GM12878 (cell line): ENCODE measurements at regions not wholly inside any gene's neighbourhood (a gene's known extent, or its start where the extent isn't known, plus 50 kb on each side); places are given as distances from the start of the nearest gene placed in this dataset.

Experiments
- ATAC-seq: fragments of 200-7000 bp; cut with Tn5 transposase; 3 replicates; pipeline ENCODE4 v1.9.1; 2020; ENCODE audit warnings: mild to moderate bottlenecking, moderate library complexity
- BruUV-seq: library from RNA; stranded (reverse); fragments of 400-500 nt; replicated peaks from 2 replicates; lab custom pipeline; 2021; lab: Mats Ljungman, UMichigan
- CTCF ChIA-PET: fragments of 300-600 bp; sonication (Branson Sonifier 250); formaldehyde crosslinking; extraction: SDS; loops from one replicate; lab custom pipeline; 2021; ENCODE audit warnings: inconsistent platforms; lab: Yijun Ruan, JAX
- POLR2A ChIA-PET: fragments of 350-600 bp; formaldehyde crosslinking; extraction: SDS; loops from one replicate; lab custom pipeline; 2021; ENCODE audit warnings: inconsistent platforms; lab: Charles Lee
- RAD21 ChIA-PET: fragments of 300-600 bp; sonication (Branson Sonifier 250); formaldehyde crosslinking; loops from one replicate; lab custom pipeline; 2023; ENCODE audit warnings: antibody characterized with exemption; ENCODE audit not compliant: unreplicated experiment; lab: Charles Lee
- SMC1A ChIA-PET: fragments of 300-600 bp; sonication (Branson Sonifier 250); formaldehyde crosslinking; loops from one replicate; lab custom pipeline; 2023; ENCODE audit not compliant: unreplicated experiment, uncharacterized antibody; lab: Charles Lee
- DNase-seq: peaks from one replicate; pipeline ENCODE4 v3.0.0-alpha.2; 2011; ENCODE audit warnings: low read depth, low spot score
- FAIRE-seq: peaks from 3 replicates; lab custom pipeline; 2011; peaks lifted over from hg19 to GRCh38; lab: Jason Lieb, UNC
- H2AFZ ChIP-seq: 2 replicates; pipeline ENCODE4 v1.6.0; 2011; ENCODE audit warnings: low read depth, low read length, control low read depth; ENCODE audit not compliant: control insufficient read depth
- H3K27ac ChIP-seq: 2 replicates; pipeline ENCODE4 v1.5.1; 2011; ENCODE audit warnings: control low read depth; ENCODE audit not compliant: control insufficient read depth, insufficient read depth
- H3K27me3 ChIP-seq, 2 experiments: replicated peaks in 1 of 2; 2 replicates each; pipeline versions ENCODE4 v1.6.0 to v1.6.1; 2011; ENCODE audit warnings: low read length in 1 of 2; ENCODE audit not compliant: control insufficient read depth in 2 of 2, insufficient read depth in 2 of 2
- H3K36me3 ChIP-seq, 2 experiments: 2 replicates each; pipeline ENCODE4 v1.5.1; 2011; ENCODE audit warnings: low read length in 1 of 2; ENCODE audit not compliant: control insufficient read depth in 2 of 2, insufficient read depth in 2 of 2
- H3K4me1 ChIP-seq: 2 replicates; pipeline ENCODE4 v1.6.1; 2011; ENCODE audit warnings: mild to moderate bottlenecking, low read length, moderate library complexity, mixed read lengths; ENCODE audit not compliant: control insufficient read depth, insufficient read depth
- H3K4me2 ChIP-seq: 2 replicates; pipeline ENCODE4 v1.6.0; 2011; ENCODE audit warnings: control low read depth; ENCODE audit not compliant: control insufficient read depth, insufficient read depth
- H3K4me3 ChIP-seq: fragments of 200-600 bp; sonication (generic); 2 replicates; pipeline ENCODE4 v1.5.1; 2016
- H3K79me2 ChIP-seq: 2 replicates; pipeline ENCODE4 v1.6.0; 2011; ENCODE audit warnings: low read length; ENCODE audit not compliant: control insufficient read depth, insufficient read depth
- H3K9ac ChIP-seq: 2 replicates; pipeline ENCODE4 v1.8.0; 2011; ENCODE audit warnings: low read length, control low read depth, mixed read lengths; ENCODE audit not compliant: control insufficient read depth, insufficient read depth
- H3K9me3 ChIP-seq: replicated peaks from 3 replicates; pipeline ENCODE4 v1.5.1; 2011; ENCODE audit warnings: mild to moderate bottlenecking, low read length; ENCODE audit not compliant: control insufficient read depth, insufficient read depth
- H4K20me1 ChIP-seq: 2 replicates; pipeline ENCODE4 v1.6.0; 2011; ENCODE audit not compliant: control insufficient read depth, insufficient read depth
- ATF7 ChIP-seq: fragments of 450-650 bp; IDR thresholded peaks from 2 replicates; pipeline ENCODE4 v1.6.1; 2016; ENCODE audit warnings: low read depth, mild to moderate bottlenecking
- CHD1 ChIP-seq: IDR thresholded peaks from 2 replicates; pipeline ENCODE4 v1.6.1; 2012; ENCODE audit warnings: low read depth, low read length, improper control_type of control experiment
- IKZF2 ChIP-seq, 2 experiments: fragments of 450-650 bp; IDR thresholded peaks; 2 replicates each; pipeline ENCODE4 v1.6.1; 2017; ENCODE audit warnings: mild to moderate bottlenecking in 2 of 2, moderate library complexity in 2 of 2
- KLF5 ChIP-seq: fragments of 450-650 bp; IDR thresholded peaks from 2 replicates; pipeline ENCODE4 v1.6.1; 2014; ENCODE audit warnings: mild to moderate bottlenecking; ENCODE audit not compliant: partially characterized antibody
- MEF2B ChIP-seq: fragments of 450-650 bp; IDR thresholded peaks from 2 replicates; pipeline ENCODE4 v1.6.1; 2018; ENCODE audit warnings: mild to moderate bottlenecking, moderate library complexity; ENCODE audit not compliant: partially characterized antibody, poor library complexity, severe bottlenecking
- MTA2 ChIP-seq: fragments of 450-650 bp; IDR thresholded peaks from 2 replicates; pipeline ENCODE4 v1.6.1; 2016; ENCODE audit warnings: low read depth, mild to moderate bottlenecking, moderate library complexity
- NBN ChIP-seq: fragments of 450-650 bp; IDR thresholded peaks from 2 replicates; pipeline ENCODE4 v1.6.1; 2016
- NFIC ChIP-seq: IDR thresholded peaks from 2 replicates; pipeline ENCODE4 v1.6.1; 2012; ENCODE audit warnings: low read depth, mild to moderate bottlenecking, inconsistent platforms, low read length, moderate library complexity
- NFXL1 ChIP-seq: fragments of 450-650 bp; IDR thresholded peaks from 2 replicates; pipeline ENCODE4 v1.6.1; 2017; ENCODE audit warnings: antibody characterized with exemption, mild to moderate bottlenecking, borderline replicate concordance
- PAX8 ChIP-seq: fragments of 450-650 bp; IDR thresholded peaks from 2 replicates; pipeline ENCODE4 v1.6.1; 2017; ENCODE audit warnings: mild to moderate bottlenecking, moderate library complexity
- SMAD1 ChIP-seq: fragments of 450-650 bp; IDR thresholded peaks from 2 replicates; pipeline ENCODE4 v1.6.1; 2018; ENCODE audit warnings: mild to moderate bottlenecking, low read depth; ENCODE audit not compliant: partially characterized antibody
- SMARCA5 ChIP-seq: fragments of 450-650 bp; IDR thresholded peaks from 2 replicates; pipeline ENCODE4 v1.6.1; 2017; ENCODE audit warnings: mild to moderate bottlenecking
- SMC3 ChIP-seq: IDR thresholded peaks from 2 replicates; pipeline ENCODE4 v1.6.1; 2011; ENCODE audit warnings: low read length, improper control_type of control experiment, borderline replicate concordance
- USF1 ChIP-seq: IDR thresholded peaks from 2 replicates; pipeline ENCODE4 v1.6.1; 2011; ENCODE audit warnings: borderline replicate concordance, low read depth, mild to moderate bottlenecking, moderate library complexity, mixed read lengths, low read length; ENCODE audit not compliant: insufficient read depth; ENCODE audit errors: extremely low read length
- WRNIP1 ChIP-seq: IDR thresholded peaks from 2 replicates; pipeline ENCODE4 v1.6.1; 2011; ENCODE audit warnings: low read depth, low read length, improper control_type of control experiment, borderline replicate concordance
- ZBTB4 ChIP-seq: fragments of 450-650 bp; formaldehyde crosslinking; IDR thresholded peaks from 2 replicates; pipeline ENCODE4 v1.4.0; 2022; ENCODE audit warnings: mild to moderate bottlenecking, moderate library complexity
- ZNF207 ChIP-seq: fragments of 450-650 bp; IDR thresholded peaks from 2 replicates; pipeline ENCODE4 v1.6.1; 2014; ENCODE audit warnings: antibody characterized with exemption, mild to moderate bottlenecking, borderline replicate concordance
- ZNF384 ChIP-seq: IDR thresholded peaks from 2 replicates; pipeline ENCODE4 v1.6.1; 2012; ENCODE audit warnings: low read depth, mild to moderate bottlenecking, low read length, improper control_type of control experiment, borderline replicate concordance
- WGBS: methylation state at CpG from one replicate; pipeline ENCODE4 v1.1.6; 2016; ENCODE audit warnings: low lambda C conversion rate; ENCODE audit not compliant: insufficient replicate concordance, insufficient coverage; ENCODE audit errors: missing lambda C conversion rate; 5-methylcytosine and 5-hydroxymethylcytosine counted together
- in situ Hi-C: fragments of 300-500 bp; cut with MboI; formaldehyde crosslinking; loops from 9 replicates; pipeline ENCODE4 v1.14.3; 2018; ENCODE audit warnings: mixed read lengths
- intact Hi-C: fragments of 100-400 bp; cut with micrococcal nuclease; formaldehyde crosslinking; loops from one replicate; pipeline ENCODE4 v1.14.2; 2022; ENCODE audit not compliant: unreplicated experiment
- TF ChIP-seq, protein P1 (sequence below): IDR thresholded peaks from 2 replicates; pipeline ENCODE4 v1.6.1; 2011; ENCODE audit warnings: mild to moderate bottlenecking, low read depth, low read length, moderate library complexity; ENCODE audit not compliant: insufficient replicate concordance

DNA sequence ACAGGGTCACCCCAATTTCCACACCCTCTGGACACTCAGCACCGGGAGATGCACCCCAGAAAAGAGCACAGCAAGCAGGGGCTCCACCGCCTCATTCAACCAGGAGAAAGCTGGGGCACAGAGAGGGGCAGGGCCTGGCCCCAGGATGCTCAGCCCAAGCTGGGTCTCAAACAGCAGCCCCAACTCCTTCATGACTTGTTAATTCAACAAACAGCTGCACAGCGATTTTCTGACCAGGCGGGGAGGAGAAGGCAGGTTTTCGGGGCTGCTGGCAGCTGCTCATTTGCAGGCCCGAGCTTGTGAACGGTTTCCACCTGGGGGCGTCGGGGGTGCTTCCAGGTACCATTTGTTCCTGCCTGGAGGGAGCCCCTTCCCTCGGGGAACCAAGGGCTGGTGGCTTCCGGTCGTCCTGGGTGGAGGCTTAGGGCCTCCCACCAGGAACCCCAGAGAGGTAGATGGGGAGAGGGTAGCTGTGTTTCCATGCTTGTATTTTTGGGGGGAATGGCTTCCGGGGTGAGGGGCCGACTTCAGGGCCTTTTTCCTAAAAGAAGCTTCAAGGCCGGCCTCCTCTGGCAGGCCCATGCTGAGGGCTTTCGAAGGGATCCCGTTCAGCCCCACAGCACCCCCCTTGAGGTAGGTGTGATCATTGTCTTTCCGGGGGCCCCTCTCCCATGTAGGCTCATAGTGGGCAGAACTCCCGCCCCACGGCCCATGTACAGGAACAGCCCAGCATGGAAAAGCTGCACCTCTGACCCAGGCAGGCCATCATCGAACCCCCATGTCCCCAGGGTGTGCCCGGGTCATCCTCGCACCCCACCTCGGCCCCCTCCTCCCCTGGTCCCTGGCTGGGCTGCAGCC is 191.6 kb upstream of the GSE1 start:
- ChIA-PET SMC1A (interaction anchor here (0.9 to 2.5 kb wide), 3 partner anchors 188 to 297 kb away, joined by 4 to 10 read pairs (median 4); no protein-coding TSS in a partner anchor), POLR2A (interaction anchor here (0.9 kb wide), 1 partner anchor 136 kb away, joined by 3 read pairs; no protein-coding TSS in a partner anchor), CTCF (interaction anchor here (0.6 to 4.3 kb wide), 29 partner anchors 10 to 522 kb away, joined by 3 to 26 read pairs (median 4); partner anchors contain the start of gene GSE1), RAD21 (interaction anchor here (0.5 to 2.0 kb wide), 5 partner anchors 131 to 194 kb away, joined by 3 to 6 read pairs (median 5); no protein-coding TSS in a partner anchor)
- Histone ChIP-seq H2AFZ (no peak overlapping the region), H3K4me1 (no peaks in the 10 kb centered on the region), H3K4me2 (no peak overlapping the region), H3K79me2 (no peaks in the 10 kb centered on the region), H3K27ac (no peak overlapping the region), H4K20me1 (no peaks in the 10 kb centered on the region), H3K9me3 (no peaks in the 10 kb centered on the region), H3K9ac (no peak overlapping the region), H3K36me3 (no peaks in the 10 kb centered on the region), H3K27me3 (no peaks in the 10 kb centered on the region; a peak in 1 of 4 replicates), H3K4me3 (no peak overlapping the region)
- BruUV-seq = no TSS peak
- 49% methylated on average over 24 of the region's 24 CpGs for WGBS
- intact Hi-C loops (loop anchor here (2.0 to 10.0 kb wide), 3 partner anchors 117 to 296 kb away; partner anchors contain the start of gene GSE1), in situ Hi-C loops (no loop called here)
- FAIRE-seq = no peak
- no peak for ATAC-seq
- DNase-seq = no peak
- TF ChIP-seq ZBTB4 = no peak
- no peak for TF ChIP-seq WRNIP1
- TF ChIP-seq ZNF207 = no peak
- TF ChIP-seq NBN = no peak
- no peak for TF ChIP-seq KLF5
- TF ChIP-seq CHD1 = no peak
- no peak for TF ChIP-seq ATF7
- TF ChIP-seq SMC3 = no peak
- TF ChIP-seq IKZF2 (IDR thresholded peaks at IDR 0.05) = no peak
- TF ChIP-seq MTA2 = no peak
- no peak for TF ChIP-seq NFXL1
- TF ChIP-seq, protein P1, sequence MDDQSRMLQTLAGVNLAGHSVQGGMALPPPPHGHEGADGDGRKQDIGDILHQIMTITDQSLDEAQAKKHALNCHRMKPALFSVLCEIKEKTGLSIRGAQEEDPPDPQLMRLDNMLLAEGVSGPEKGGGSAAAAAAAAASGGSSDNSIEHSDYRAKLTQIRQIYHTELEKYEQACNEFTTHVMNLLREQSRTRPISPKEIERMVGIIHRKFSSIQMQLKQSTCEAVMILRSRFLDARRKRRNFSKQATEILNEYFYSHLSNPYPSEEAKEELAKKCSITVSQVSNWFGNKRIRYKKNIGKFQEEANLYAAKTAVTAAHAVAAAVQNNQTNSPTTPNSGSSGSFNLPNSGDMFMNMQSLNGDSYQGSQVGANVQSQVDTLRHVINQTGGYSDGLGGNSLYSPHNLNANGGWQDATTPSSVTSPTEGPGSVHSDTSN = no peak
- TF ChIP-seq SMARCA5 = no peak
- TF ChIP-seq ZNF384 = no peak
- no peak for TF ChIP-seq PAX8
- TF ChIP-seq SMAD1 = no peak
- no peak for TF ChIP-seq NFIC
- TF ChIP-seq USF1 = no peak
- no peak for TF ChIP-seq MEF2B
